ENCODE measurements at regions not wholly inside any gene's neighbourhood (a gene's known extent, or its start where the extent isn't known, plus 50 kb on each side); places are given as distances from the start of the nearest gene placed in this dataset.

GRCh38 chr3:152623286-152623911, 211.5 kb upstream of the P2RY1 start:
- Histone ChIP-seq H3K9me3 (replicated peaks; ENCODE audit: control insufficient read depth, insufficient read depth, low read length) (no peaks in the 10 kb centered on the region), H3K4me3 (replicated peaks in 1 of 3; ENCODE audit: insufficient read depth in 1 of 3, low read depth in 1 of 3, low read length in 3 of 3) (no peak overlapping the region), H3K27me3 (ENCODE audit: control insufficient read depth in 2 of 2, insufficient read depth in 2 of 2, low read length in 2 of 2) (peaks cover 5 to 6% of the 10 kb centered on the region in 2 experiments), H3K36me3 (ENCODE audit: control insufficient read depth in 2 of 2, extremely low read depth in 1 of 2, insufficient read depth in 2 of 2, low read length in 2 of 2) (no peaks in the 10 kb centered on the region), H3K4me1 (ENCODE audit: control insufficient read depth, extremely low read depth, insufficient read depth, low read length) (no peaks in the 10 kb centered on the region), H3K4me2 (ENCODE audit: insufficient read depth, low read length) (no peak overlapping the region), H3K9ac (replicated peaks; ENCODE audit: extremely low read depth, insufficient read depth, low read length) (no peak overlapping the region), H2AFZ (ENCODE audit: low read depth, low read length) (no peak overlapping the region), H3K27ac (ENCODE audit: insufficient read depth, low read depth, low read length) (no peak overlapping the region), H3K9me1 (replicated peaks; ENCODE audit: control insufficient read depth, extremely low read depth, insufficient read depth, low read length) (no peaks in the 10 kb centered on the region), H3K79me2 (ENCODE audit: control insufficient read depth, insufficient read depth, low read length) (no peaks in the 10 kb centered on the region), H4K20me1 (replicated peaks; ENCODE audit: control insufficient read depth, extremely low read depth, insufficient read depth, low read length) (no peaks in the 10 kb centered on the region)
- DNase-seq (ENCODE audit: low read depth, low spot score), result no peak
- dilution Hi-C loops (cut with MboI; ENCODE audit: extremely low pct_ligation_motif_present, low sequenced_read_pairs), result no loop called here
- ChIA-PET CTCF (no interaction called here), POLR2A (no interaction called here)
- intact Hi-C loops (cut with micrococcal nuclease), result no loop called here
- TF ChIP-seq GATA2 (IDR thresholded peaks at IDR 0.05; ENCODE audit: insufficient read depth, insufficient read length, low read depth, low read length), result no peak
- TF ChIP-seq MAX (IDR thresholded peaks at IDR 0.05; ENCODE audit: insufficient read depth, insufficient read length), result no peak
- TF ChIP-seq JUN (IDR thresholded peaks at IDR 0.05; ENCODE audit: borderline replicate concordance, insufficient read depth, insufficient read length, low read depth), result no peak
- TF ChIP-seq FOS (IDR thresholded peaks at IDR 0.05; ENCODE audit: borderline replicate concordance, insufficient read depth, low read length), result no peak
- TF ChIP-seq POLR2AphosphoS5 (IDR thresholded peaks at IDR 0.05; ENCODE audit: insufficient read depth, low read depth, low read length), result no peak
- TF ChIP-seq MYC (IDR thresholded peaks at IDR 0.05; ENCODE audit: low read depth, low read length), result no peak
- TF ChIP-seq EZH2 (IDR thresholded peaks at IDR 0.05; ENCODE audit: borderline replicate concordance, low read depth, low read length, severe bottlenecking), result no peak
- no peak for TF ChIP-seq CTCF (IDR thresholded peaks at IDR 0.05; ENCODE audit: extremely low read depth in 1 of 2, insufficient read depth in 1 of 2, low read depth in 1 of 2, low read length in 2 of 2)
- TF ChIP-seq POLR2A (IDR thresholded peaks at IDR 0.05; ENCODE audit: low read depth, low read length), result no peak
- BruUV-seq (replicated peaks), result no TSS peak
- no peak for FAIRE-seq

Measured in endothelial cell of umbilical vein (primary cell).